Smooth muscle cell (in vitro differentiated cells): ENCODE measurements at regions not wholly inside any gene's neighbourhood (a gene's known extent, or its start where the extent isn't known, plus 50 kb on each side); places are given as distances from the start of the nearest gene placed in this dataset.
"Not testable (repeated sequence)": the region's sequence is repeated elsewhere in the genome, so short reads cannot be mapped to it uniquely, and the experiment has no call there.

Experiments used
- DNase-seq: peaks from one replicate; lab custom pipeline; 2025; ENCODE audit not compliant: unreplicated experiment; lab: John Stamatoyannopoulos, UW
- H2AFZ ChIP-seq: fragments of 200-600 bp; sonication (generic); 2 replicates; pipeline ENCODE4 v1.6.0; 2016; ENCODE audit warnings: antibody characterized with exemption, low read depth, mild to moderate bottlenecking
- H3F3A ChIP-seq: fragments of 200-600 bp; sonication (generic); 2 replicates; pipeline ENCODE4 v1.6.0; 2017; ENCODE audit warnings: antibody characterized with exemption, low read depth
- H3K27ac ChIP-seq: fragments of 200-600 bp; sonication (generic); 2 replicates; pipeline ENCODE4 v1.5.1; 2016; ENCODE audit warnings: low read depth, mild to moderate bottlenecking
- H3K27me3 ChIP-seq: fragments of 200-600 bp; sonication (generic); 2 replicates; pipeline ENCODE4 v1.6.1; 2016; ENCODE audit warnings: low read depth, mild to moderate bottlenecking
- H3K36me3 ChIP-seq: fragments of 200-600 bp; sonication (generic); 2 replicates; pipeline ENCODE4 v1.5.1; 2016; ENCODE audit warnings: low read depth
- H3K4me1 ChIP-seq: fragments of 200-600 bp; sonication (generic); 2 replicates; pipeline ENCODE4 v1.5.1; 2016; ENCODE audit warnings: low read depth
- H3K4me2 ChIP-seq: fragments of 200-600 bp; sonication (generic); 2 replicates; pipeline ENCODE4 v1.6.0; 2016; ENCODE audit warnings: mild to moderate bottlenecking
- H3K4me3 ChIP-seq: fragments of 200-600 bp; sonication (generic); 2 replicates; pipeline ENCODE4 v1.5.1; 2016; ENCODE audit warnings: mild to moderate bottlenecking
- H3K79me2 ChIP-seq: fragments of 200-600 bp; sonication (generic); 2 replicates; pipeline ENCODE4 v1.6.0; 2016; ENCODE audit warnings: low read depth, mild to moderate bottlenecking
- H3K9ac ChIP-seq: fragments of 200-600 bp; sonication (generic); 2 replicates; pipeline ENCODE4 v1.6.0; 2016; ENCODE audit warnings: low read depth
- H3K9me3 ChIP-seq: fragments of 200-600 bp; sonication (generic); replicated peaks from 2 replicates; pipeline ENCODE4 v1.5.1; 2016; ENCODE audit warnings: low read depth
- H4K20me1 ChIP-seq: fragments of 200-600 bp; sonication (generic); 2 replicates; pipeline ENCODE4 v1.6.0; 2016; ENCODE audit warnings: low read depth
- CTCF ChIP-seq: fragments of 200-600 bp; sonication (generic); IDR thresholded peaks from 2 replicates; pipeline ENCODE4 v1.5.1; 2017; ENCODE audit warnings: borderline replicate concordance, mild to moderate bottlenecking, antibody characterized with exemption; ENCODE audit not compliant: insufficient read depth, poor library complexity, severe bottlenecking
- WGBS: methylation state at CpG from one replicate; pipeline ENCODE4 v1.1.7; 2016; ENCODE audit warnings: low lambda C conversion rate; 5-methylcytosine and 5-hydroxymethylcytosine counted together

GRCh38 chr3:153422314-153422713 lies 260.3 kb downstream of the RAP2B start:
- no peaks in the 10 kb centered on the region for H3K27me3 ChIP-seq

DNA sequence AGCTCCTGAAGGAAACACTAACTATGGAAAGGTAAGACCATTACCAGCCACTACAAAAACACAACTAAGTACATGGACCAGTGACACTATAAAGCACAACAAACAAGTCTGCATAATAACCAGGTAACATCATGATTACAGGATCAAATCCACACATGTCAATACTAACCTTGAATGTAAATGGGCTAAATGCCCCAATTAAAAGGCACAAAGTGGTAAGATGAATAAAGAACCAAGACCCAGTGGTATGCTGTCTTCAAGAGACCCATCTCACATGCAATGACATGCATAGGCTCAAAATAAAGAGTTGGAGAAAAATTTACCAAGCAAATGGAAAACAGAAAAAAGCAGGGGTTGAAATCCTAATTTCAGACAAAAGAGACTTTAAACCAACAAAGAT lies 261.8 kb downstream of the RAP2B start:
- H3F3A ChIP-seq, H2AFZ ChIP-seq, H3K36me3 ChIP-seq, H3K27ac ChIP-seq, H3K4me3 ChIP-seq, H3K27me3 ChIP-seq, H4K20me1 ChIP-seq, H3K4me2 ChIP-seq, H3K9me3 ChIP-seq, H3K9ac ChIP-seq, H3K79me2 ChIP-seq, DNase-seq, H3K4me1 ChIP-seq: not testable (repeated sequence)

More at GRCh38 chr3:153422314-153422713, 260.3 kb downstream of the RAP2B start:
- no peak overlapping the region for H3K9ac ChIP-seq
- no peak overlapping the region for H3K27ac ChIP-seq
- H3F3A ChIP-seq: no peaks in the 10 kb centered on the region
- H3K4me1 ChIP-seq: no peaks in the 10 kb centered on the region
- 86% methylated on average over 4 of the region's 4 CpGs for WGBS
- H2AFZ ChIP-seq: no peak overlapping the region
- no peak overlapping the region for H3K4me3 ChIP-seq
- H3K9me3 ChIP-seq: peaks cover 10% of the 10 kb centered on the region
- H3K36me3 ChIP-seq: peaks cover 3% of the 10 kb centered on the region
- no peak for TF ChIP-seq CTCF
- no peaks in the 10 kb centered on the region for H4K20me1 ChIP-seq
- H3K4me2 ChIP-seq: no peak overlapping the region
- DNase-seq: no peak
- H3K79me2 ChIP-seq: no peaks in the 10 kb centered on the region

DNA sequence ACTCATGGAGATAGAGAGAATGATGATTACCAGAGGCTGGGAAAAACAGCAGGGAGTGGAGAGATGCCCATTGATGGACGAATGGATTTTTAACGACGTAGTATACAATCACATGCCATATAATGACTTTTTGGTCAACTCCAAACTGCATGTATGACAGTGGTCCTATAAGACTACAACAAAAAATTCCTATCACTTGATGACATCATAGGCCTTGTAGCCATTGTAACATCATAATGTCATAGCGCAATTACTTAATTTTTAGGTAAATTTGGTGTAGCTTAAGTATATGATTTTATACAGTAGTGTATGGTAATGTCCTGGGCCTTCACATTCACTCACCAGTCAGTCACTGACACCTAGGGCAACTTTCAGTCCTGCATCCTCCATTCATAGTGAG lies 264.3 kb downstream of the RAP2B start:
- Histone ChIP-seq H3K36me3 (no peaks in the 10 kb centered on the region), H3K79me2 (no peaks in the 10 kb centered on the region), H3K27me3 (no peaks in the 10 kb centered on the region), H3K9me3 (peaks cover 10% of the 10 kb centered on the region), H3K4me3 (no peak overlapping the region), H3K4me2 (no peak overlapping the region), H3K9ac (no peak overlapping the region), H3K27ac (no peak overlapping the region), H3F3A (no peaks in the 10 kb centered on the region), H2AFZ (no peak overlapping the region), H3K4me1 (no peaks in the 10 kb centered on the region), H4K20me1 (no peaks in the 10 kb centered on the region)
- no peak for TF ChIP-seq CTCF
- WGBS: 86% methylated on average over 4 of the region's 4 CpGs
- DNase-seq: no peak

DNA sequence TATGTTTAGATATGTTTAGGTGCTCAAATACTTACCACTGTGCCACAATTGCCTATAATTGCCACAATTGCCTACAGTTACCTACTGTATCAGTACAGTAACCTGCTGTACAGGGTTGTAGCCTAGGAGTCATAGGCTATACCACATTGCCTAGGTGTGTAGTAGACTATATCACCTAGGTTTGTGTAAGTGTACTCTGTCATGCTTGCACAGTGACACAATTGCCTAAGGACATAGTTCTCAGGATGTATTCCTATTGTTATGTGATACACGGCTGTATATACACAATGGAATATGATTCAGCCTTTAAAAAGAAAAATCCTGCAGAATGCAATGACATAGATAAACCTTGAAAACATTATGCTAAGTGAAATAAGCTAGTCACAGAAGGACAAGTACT lies 264.8 kb downstream of the RAP2B start:
- no peak for TF ChIP-seq CTCF
- Histone ChIP-seq H3K4me3 (no peak overlapping the region), H3K79me2 (no peaks in the 10 kb centered on the region), H3K4me2 (no peak overlapping the region), H3K9me3 (peaks cover 10% of the 10 kb centered on the region), H3K27me3 (no peaks in the 10 kb centered on the region), H3F3A (no peaks in the 10 kb centered on the region), H3K27ac (no peak overlapping the region), H4K20me1 (no peaks in the 10 kb centered on the region), H3K9ac (no peak overlapping the region), H2AFZ (no peak overlapping the region), H3K4me1 (no peaks in the 10 kb centered on the region), H3K36me3 (no peaks in the 10 kb centered on the region)
- 84% methylated on average over 1 of the region's 1 CpG for WGBS
- DNase-seq: no peak
